22Rv1 (cell line): ENCODE measurements at regions not wholly inside any gene's neighbourhood (a gene's known extent, or its start where the extent isn't known, plus 50 kb on each side); places are given as distances from the start of the nearest gene placed in this dataset.

Source experiments
- H3K27ac ChIP-seq: fragments of 450-650 bp; 2 replicates; pipeline ENCODE4 v1.5.1; 2017
- CTCF ChIP-seq: fragments of 450-650 bp; IDR thresholded peaks from 2 replicates; pipeline ENCODE4 v1.5.1; 2017; ENCODE audit warnings: mild to moderate bottlenecking
- ZFX ChIP-seq: fragments of 450-650 bp; IDR thresholded peaks from 2 replicates; pipeline ENCODE4 v1.6.1; 2017; ENCODE audit warnings: antibody characterized with exemption, borderline replicate concordance

DNA sequence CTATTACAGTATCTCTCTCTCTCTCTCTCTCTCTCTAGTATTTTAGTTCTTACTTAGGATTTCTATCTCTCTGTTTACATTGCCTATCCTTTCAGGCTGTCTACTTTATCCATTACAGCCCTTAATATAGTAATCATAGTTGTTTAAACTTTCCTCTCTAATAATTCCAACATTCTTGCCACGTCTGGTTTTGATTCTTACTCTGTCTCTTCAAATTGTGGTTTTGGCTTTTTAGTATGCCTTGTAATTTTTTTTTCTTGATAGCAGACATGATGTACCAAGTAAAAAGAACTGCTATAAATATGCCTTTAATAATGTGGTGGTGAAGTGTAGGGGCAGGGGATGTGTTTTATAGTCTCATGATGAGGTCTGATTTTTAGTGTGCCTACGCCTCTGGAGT lies 1809.5 kb upstream of the CELF4 start:
- no peak overlapping the region for H3K27ac ChIP-seq
- no peak for TF ChIP-seq CTCF
- no peak for TF ChIP-seq ZFX

- TF ChIP-seq ZFX (no peak), CTCF (no peak)
These were observed 1806.4 kb upstream of the CELF4 start for GRCh38 chr18:39371996-39372395.

DNA sequence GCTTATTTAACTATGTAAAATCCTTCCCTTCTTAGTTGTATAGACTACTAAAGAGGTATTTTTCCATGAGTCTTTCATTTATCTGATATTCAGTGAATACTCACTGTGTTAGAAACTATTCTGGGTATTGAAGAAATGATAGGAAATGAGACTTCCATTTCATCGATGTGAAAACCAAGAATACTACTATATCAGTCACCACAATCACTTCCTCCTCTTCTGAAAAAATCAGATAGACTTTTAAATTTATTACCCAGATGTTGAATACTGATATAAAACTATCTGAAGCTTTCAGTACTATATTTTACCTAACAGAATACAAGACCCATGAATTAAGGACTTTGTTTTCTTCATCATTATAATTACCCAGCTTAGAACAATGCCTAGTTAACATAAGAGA lies 1801.1 kb upstream of the CELF4 start:
- no peak for TF ChIP-seq ZFX
- no peak for TF ChIP-seq CTCF

More at GRCh38 chr18:39371996-39372395, 1806.4 kb upstream of the CELF4 start:
- H3K27ac ChIP-seq = no peak overlapping the region

GRCh38 chr18:39365836-39366485 lies 1800.4 kb upstream of the CELF4 start:
- TF ChIP-seq ZFX (no peak), CTCF (no peak)
- no peak overlapping the region for H3K27ac ChIP-seq

More for the DNA sequence above, 1801.1 kb upstream of the CELF4 start:
- H3K27ac ChIP-seq = no peak overlapping the region

DNA sequence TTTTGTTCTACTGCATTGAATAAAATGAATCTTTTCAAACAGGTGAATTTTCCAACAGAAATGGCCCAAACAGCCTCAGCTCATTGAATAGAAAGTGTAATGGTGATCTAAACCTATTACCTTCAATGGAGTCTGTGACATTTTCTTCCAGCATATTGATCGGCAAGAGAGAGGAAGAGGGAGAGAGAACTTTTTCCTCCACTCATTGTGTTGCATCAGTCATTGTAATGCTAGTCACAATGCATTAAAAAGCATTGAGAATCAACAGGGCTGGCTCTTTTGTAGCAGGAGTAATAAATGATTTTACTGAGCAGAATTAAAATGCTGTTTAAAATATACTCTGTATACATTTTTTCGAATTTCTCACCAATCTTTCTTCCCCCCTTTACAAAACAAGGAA lies 1794.5 kb upstream of the CELF4 start:
- H3K27ac ChIP-seq = no peak overlapping the region
- TF ChIP-seq ZFX = no peak

DNA sequence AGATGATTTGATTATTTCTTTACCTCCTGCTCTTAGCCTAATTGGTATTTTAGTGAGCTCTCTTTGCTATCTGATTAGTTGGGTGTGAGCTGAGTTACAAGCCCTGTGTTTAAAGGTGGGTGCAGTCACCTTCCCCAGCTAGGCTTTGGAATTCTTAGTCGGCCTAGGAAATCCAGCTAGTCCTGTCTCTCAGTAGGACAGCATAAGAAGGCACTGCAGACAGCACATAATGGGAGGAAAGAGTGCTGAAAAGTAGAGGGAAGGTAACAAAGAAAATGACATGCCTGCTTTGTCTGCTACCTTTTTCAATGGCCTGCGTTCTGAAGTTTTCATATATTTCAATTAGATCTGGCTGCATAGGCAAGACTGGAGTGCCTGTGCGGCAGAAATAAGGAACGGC lies 1794.0 kb upstream of the CELF4 start:
- TF ChIP-seq ZFX (no peak), CTCF (no peak)
- no peak overlapping the region for H3K27ac ChIP-seq

- TF ChIP-seq ZFX (no peak), CTCF (no peak)
- H3K27ac ChIP-seq = no peak overlapping the region
These were observed 1785.3 kb upstream of the CELF4 start for GRCh38 chr18:39350945-39351344.

- no peak overlapping the region for H3K27ac ChIP-seq
- TF ChIP-seq ZFX (no peak), CTCF (no peak)
These were observed 1784.2 kb upstream of the CELF4 start for GRCh38 chr18:39349801-39350200.
